Panc1 (cell line): ENCODE measurements at regions not wholly inside any gene's neighbourhood (a gene's known extent, or its start where the extent isn't known, plus 50 kb on each side); places are given as distances from the start of the nearest gene placed in this dataset.

Source experiments
- SIN3A ChIP-seq: IDR thresholded peaks from 2 replicates; pipeline ENCODE4 v1.6.1; 2012; ENCODE audit warnings: low read depth, mild to moderate bottlenecking, low read length, moderate library complexity, borderline replicate concordance; ENCODE audit not compliant: insufficient read depth
- TF ChIP-seq, protein P1 (sequence below): fragments of 450-650 bp; IDR thresholded peaks from 2 replicates; pipeline ENCODE4 v1.5.1; 2017; ENCODE audit warnings: mild to moderate bottlenecking

DNA sequence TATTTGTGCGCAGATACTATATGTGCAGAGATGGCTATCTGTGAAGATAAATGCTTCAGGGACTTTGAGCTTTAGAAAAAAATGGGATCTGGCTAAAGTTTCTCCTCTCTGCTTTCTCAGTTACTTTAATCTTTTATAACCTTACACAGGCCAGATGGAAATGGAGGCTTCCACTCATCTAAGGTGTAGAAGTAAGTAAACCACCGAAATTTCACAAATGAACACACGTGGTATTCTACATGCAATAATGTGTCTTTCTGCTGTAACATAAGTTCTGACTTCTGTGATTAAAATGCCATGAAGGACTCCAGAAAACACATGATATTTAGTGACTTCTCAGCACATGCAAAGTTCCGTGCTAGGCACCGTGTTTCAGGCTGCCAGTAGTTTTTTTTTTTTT is 99.1 kb upstream of the FOXN3 start:
- TF ChIP-seq, protein P1, sequence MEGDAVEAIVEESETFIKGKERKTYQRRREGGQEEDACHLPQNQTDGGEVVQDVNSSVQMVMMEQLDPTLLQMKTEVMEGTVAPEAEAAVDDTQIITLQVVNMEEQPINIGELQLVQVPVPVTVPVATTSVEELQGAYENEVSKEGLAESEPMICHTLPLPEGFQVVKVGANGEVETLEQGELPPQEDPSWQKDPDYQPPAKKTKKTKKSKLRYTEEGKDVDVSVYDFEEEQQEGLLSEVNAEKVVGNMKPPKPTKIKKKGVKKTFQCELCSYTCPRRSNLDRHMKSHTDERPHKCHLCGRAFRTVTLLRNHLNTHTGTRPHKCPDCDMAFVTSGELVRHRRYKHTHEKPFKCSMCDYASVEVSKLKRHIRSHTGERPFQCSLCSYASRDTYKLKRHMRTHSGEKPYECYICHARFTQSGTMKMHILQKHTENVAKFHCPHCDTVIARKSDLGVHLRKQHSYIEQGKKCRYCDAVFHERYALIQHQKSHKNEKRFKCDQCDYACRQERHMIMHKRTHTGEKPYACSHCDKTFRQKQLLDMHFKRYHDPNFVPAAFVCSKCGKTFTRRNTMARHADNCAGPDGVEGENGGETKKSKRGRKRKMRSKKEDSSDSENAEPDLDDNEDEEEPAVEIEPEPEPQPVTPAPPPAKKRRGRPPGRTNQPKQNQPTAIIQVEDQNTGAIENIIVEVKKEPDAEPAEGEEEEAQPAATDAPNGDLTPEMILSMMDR = no peak
- TF ChIP-seq SIN3A = no peak
